ENCODE measurements at regions not wholly inside any gene's neighbourhood (a gene's known extent, or its start where the extent isn't known, plus 50 kb on each side); places are given as distances from the start of the nearest gene placed in this dataset.

- DNase-seq (ENCODE audit: low read depth, low spot score): no peak
- CTCF ChIA-PET: no interaction called here
Observed at GRCh38 chr15:81502439-81502838, 128.4 kb upstream of the TMC3 start.

More at GRCh38 chr15:81502439-81502838, 128.4 kb upstream of the TMC3 start:
- H3K4me3 ChIP-seq (replicated peaks in 1 of 3; ENCODE audit: insufficient read depth in 1 of 3, low read depth in 1 of 3, low read length in 3 of 3): no peak overlapping the region
- intact Hi-C loops (cut with micrococcal nuclease) (no loop called here), dilution Hi-C loops (cut with MboI; ENCODE audit: extremely low pct_ligation_motif_present, low sequenced_read_pairs) (no loop called here)
- no peaks in the 10 kb centered on the region for H4K20me1 ChIP-seq (replicated peaks; ENCODE audit: control insufficient read depth, extremely low read depth, insufficient read depth, low read length)
- POLR2A ChIA-PET: no interaction called here
- TF ChIP-seq MYC (IDR thresholded peaks at IDR 0.05; ENCODE audit: low read depth, low read length): no peak
- TF ChIP-seq FOS (IDR thresholded peaks at IDR 0.05; ENCODE audit: borderline replicate concordance, insufficient read depth, low read length): no peak
- no peak for TF ChIP-seq GATA2 (IDR thresholded peaks at IDR 0.05; ENCODE audit: insufficient read depth, insufficient read length, low read depth, low read length)
- no peak for TF ChIP-seq POLR2A (IDR thresholded peaks at IDR 0.05; ENCODE audit: low read depth, low read length)
- TF ChIP-seq JUN (IDR thresholded peaks at IDR 0.05; ENCODE audit: borderline replicate concordance, insufficient read depth, insufficient read length, low read depth): no peak
- no peak for TF ChIP-seq CTCF (IDR thresholded peaks at IDR 0.05; ENCODE audit: extremely low read depth in 1 of 2, insufficient read depth in 1 of 2, low read depth in 1 of 2, low read length in 2 of 2)
- no peak for TF ChIP-seq MAX (IDR thresholded peaks at IDR 0.05; ENCODE audit: insufficient read depth, insufficient read length)
- TF ChIP-seq EZH2 (IDR thresholded peaks at IDR 0.05; ENCODE audit: borderline replicate concordance, low read depth, low read length, severe bottlenecking): no peak
- no peak for TF ChIP-seq POLR2AphosphoS5 (IDR thresholded peaks at IDR 0.05; ENCODE audit: insufficient read depth, low read depth, low read length)
- no peak overlapping the region for H3K4me2 ChIP-seq (ENCODE audit: insufficient read depth, low read length)
- no peaks in the 10 kb centered on the region for H3K9me1 ChIP-seq (replicated peaks; ENCODE audit: control insufficient read depth, extremely low read depth, insufficient read depth, low read length)
- H3K27ac ChIP-seq (ENCODE audit: insufficient read depth, low read depth, low read length): no peak overlapping the region
- H3K9ac ChIP-seq (replicated peaks; ENCODE audit: extremely low read depth, insufficient read depth, low read length): no peak overlapping the region
- H3K36me3 ChIP-seq (ENCODE audit: control insufficient read depth in 2 of 2, extremely low read depth in 1 of 2, insufficient read depth in 2 of 2, low read length in 2 of 2): no peaks in the 10 kb centered on the region
- no peak for FAIRE-seq
- no TSS peak for BruUV-seq (replicated peaks)
- peaks cover 0 to 4% of the 10 kb centered on the region in 2 experiments for H3K27me3 ChIP-seq (ENCODE audit: control insufficient read depth in 2 of 2, insufficient read depth in 2 of 2, low read length in 2 of 2)
- H3K4me1 ChIP-seq (ENCODE audit: control insufficient read depth, extremely low read depth, insufficient read depth, low read length): peaks cover 19% of the 10 kb centered on the region
- H2AFZ ChIP-seq (ENCODE audit: low read depth, low read length): no peak overlapping the region
- no peaks in the 10 kb centered on the region for H3K79me2 ChIP-seq (ENCODE audit: control insufficient read depth, insufficient read depth, low read length)
- no peaks in the 10 kb centered on the region for H3K9me3 ChIP-seq (replicated peaks; ENCODE audit: control insufficient read depth, insufficient read depth, low read length)
